ENCODE measurements at regions not wholly inside any gene's neighbourhood (a gene's known extent, or its start where the extent isn't known, plus 50 kb on each side); places are given as distances from the start of the nearest gene placed in this dataset.

DNA sequence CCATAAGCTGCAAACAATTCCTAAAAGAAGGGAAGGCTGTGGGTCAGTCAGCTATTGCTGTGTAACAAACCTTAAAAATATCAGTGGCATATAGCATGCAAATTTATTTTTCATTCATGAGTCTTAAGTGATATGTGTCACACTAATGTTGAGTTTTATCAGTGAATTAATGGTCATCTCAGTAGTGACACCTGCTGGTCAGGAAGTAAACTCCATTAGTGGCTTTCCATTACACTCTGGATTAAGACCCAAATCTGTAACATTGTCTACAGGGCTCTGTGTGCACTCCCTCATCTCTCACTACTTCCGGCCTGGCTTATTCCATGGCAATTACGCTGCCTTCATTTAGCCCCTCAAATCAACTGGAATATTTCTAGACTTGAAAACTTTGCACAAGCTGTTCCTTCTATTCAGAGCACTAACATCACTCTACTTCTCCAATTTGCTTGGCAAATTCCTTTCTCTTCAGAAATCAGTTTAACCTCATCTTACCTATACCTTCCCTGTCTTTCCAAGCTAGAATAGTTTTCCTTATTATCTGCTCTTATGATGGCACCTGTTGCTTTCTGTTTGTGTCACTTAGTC is 217.3 kb upstream of the TAPT1 start (continued):
- TF ChIP-seq REST (IDR thresholded peaks at IDR 0.05; ENCODE audit: borderline replicate concordance) (0 out of 2 replicates have a peak, but pooled peaks have one; percentile 25), REST (CRISPR knock-in tag; IDR thresholded peaks at IDR 0.05; ENCODE audit: low read depth) (no peak), THAP7 (CRISPR knock-in tag; IDR thresholded peaks at IDR 0.05) (no peak), SMC3 (conservative IDR thresholded peaks at IDR 0.05; ENCODE audit: insufficient read depth, low read depth, low read length) (0 out of 2 replicates have a peak, but pooled peaks have one; percentile 26), LEF1 (IDR thresholded peaks at IDR 0.05) (no peak), ZFX (CRISPR knock-in tag; IDR thresholded peaks at IDR 0.05) (no peak), MCM2 (IDR thresholded peaks at IDR 0.05; ENCODE audit: low read depth) (no peak), MEF2D (tag; conservative IDR thresholded peaks at IDR 0.05; ENCODE audit: low read depth) (no peak), ZNF586 (CRISPR knock-in tag; conservative IDR thresholded peaks at IDR 0.05) (no peak), ZNF696 (CRISPR knock-in tag; conservative IDR thresholded peaks at IDR 0.05) (no peak), ZNF140 (CRISPR knock-in tag; IDR thresholded peaks at IDR 0.05) (no peak), MAFG (tag; conservative IDR thresholded peaks at IDR 0.05) (no peak), ZNF699 (CRISPR knock-in tag; IDR thresholded peaks at IDR 0.05; ENCODE audit: insufficient replicate concordance) (no peak)
- TF ChIP-seq, protein P1, sequence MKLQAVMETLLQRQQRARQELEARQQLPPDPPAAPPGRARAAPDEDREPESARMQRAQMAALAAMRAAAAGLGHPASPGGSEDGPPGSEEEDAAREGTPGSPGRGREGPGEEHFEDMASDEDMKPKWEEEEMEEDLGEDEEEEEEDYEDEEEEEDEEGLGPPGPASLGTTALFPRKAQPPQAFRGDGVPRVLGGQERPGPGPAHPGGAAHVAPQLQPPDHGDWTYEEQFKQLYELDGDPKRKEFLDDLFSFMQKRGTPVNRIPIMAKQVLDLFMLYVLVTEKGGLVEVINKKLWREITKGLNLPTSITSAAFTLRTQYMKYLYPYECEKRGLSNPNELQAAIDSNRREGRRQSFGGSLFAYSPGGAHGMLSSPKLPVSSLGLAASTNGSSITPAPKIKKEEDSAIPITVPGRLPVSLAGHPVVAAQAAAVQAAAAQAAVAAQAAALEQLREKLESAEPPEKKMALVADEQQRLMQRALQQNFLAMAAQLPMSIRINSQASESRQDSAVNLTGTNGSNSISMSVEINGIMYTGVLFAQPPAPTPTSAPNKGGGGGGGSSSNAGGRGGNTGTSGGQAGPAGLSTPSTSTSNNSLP (IDR thresholded peaks at IDR 0.05; ENCODE audit: borderline replicate concordance, low read depth, low read length): no peak
